NAMALWA (cell line): ENCODE measurements at regions not wholly inside any gene's neighbourhood (a gene's known extent, or its start where the extent isn't known, plus 50 kb on each side); places are given as distances from the start of the nearest gene placed in this dataset.

Experiments
- DNase-seq: peaks from one replicate; pipeline ENCODE4 v3.0.0-alpha.2; 2015; ENCODE audit warnings: low spot score

DNA sequence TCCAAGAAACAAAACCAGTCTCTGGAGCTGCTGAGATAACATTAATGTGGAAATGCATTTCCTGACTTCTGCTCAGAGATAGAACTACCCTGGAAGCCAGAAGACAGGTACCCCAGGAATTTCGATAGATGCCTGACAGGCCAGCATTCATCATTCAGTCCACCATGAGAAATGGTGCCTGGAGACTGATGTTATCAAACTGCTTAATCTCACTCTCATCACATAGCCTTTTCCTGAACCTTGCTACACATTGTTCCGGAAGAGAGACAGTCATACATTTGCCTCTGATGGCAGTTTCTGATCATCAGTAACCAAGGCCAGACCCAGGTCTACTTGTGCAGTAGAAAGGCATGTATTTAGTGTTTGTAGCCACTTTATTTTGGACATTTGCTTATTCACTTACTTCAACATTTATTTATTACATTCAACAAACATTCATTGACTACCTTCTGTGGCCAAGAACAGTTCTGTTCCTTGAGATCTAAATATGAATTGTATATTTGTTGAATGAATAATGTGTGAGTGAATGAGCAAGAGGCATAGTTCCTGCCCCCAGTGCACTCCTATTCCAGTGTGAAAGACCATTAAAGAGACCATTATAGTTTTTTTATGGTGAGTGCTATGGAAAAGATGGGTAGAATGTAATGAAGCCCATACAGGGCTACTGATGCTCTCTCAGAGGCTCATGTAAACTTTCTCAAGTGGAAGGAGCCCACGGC lies 485.7 kb downstream of the NUF2 start:
- no peak for DNase-seq

DNA sequence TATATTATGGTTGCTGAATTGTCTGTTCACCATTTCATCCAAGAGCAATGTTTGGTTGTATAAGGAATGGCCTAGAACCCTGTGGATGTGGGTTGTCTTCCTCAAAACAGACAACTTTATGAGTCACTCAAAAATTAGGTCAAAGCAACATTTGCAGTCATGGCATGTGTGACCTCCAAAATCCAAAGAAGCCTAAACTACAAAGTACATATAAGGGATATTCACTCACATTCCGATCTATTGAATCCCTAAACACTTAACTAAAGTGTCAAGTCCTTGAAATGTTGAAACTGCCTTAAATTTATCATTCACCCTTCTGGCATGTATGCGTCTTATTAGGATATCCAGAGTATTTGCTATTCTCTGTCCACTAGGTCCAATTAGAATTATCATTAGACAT lies 491.5 kb downstream of the NUF2 start:
- no peak for DNase-seq

DNA sequence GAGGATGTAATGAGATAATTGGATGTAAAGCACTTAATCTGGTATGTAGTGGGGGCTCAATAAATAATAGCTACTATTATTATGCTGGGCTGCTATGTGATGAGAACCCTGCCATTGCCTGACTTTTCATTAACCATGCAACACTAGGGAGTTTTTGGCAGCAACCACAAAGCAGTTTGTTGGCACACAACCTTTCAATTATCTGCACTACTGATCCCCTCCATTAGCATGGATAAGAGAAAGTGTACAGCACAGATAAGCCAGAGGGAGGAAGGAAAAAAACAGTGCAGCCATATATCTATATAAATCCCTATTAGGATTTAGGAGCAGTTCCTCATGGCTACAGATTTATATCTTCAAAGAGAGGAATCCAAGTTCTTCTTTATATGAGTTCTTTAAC lies 498.5 kb downstream of the NUF2 start:
- DNase-seq: no peak

DNA sequence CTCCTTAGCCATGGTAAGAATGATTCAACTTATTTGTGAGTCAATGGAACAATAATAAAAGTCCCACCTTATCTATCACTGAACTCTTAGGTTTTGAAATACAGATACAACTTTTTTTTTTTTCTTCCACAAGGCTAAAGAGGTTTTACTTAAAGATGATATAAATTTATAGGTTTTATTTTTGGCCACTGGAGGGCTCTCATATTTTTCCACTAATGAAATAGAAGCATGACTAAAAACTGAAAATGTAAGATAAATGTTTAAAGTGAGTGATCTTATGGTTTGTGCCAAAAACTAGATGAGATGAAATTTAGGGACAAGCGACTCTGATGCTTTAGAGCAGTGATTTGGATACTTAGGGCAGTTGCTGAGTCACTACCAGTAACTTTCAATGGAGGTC lies 499.0 kb downstream of the NUF2 start:
- DNase-seq: peak; percentile 10

DNA sequence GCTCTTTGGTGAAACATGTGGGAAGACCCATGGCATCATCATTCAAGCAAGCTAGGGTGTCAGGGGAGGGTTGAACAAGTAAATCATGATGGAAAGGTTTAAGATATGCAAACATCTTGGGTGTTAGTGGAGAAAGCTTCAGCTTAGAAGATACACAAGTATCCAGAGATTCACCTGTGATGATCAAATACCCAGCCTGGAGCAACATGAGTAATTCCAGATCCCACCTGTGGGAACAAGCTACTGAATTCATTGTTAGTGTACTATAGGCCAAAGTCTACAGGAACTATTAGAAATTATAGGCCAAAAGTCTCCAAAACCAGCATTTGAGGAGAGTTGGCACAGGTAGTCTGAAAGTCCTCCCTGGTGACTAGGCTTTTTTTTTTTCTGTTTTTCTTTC lies 499.9 kb downstream of the NUF2 start:
- no peak for DNase-seq

DNA sequence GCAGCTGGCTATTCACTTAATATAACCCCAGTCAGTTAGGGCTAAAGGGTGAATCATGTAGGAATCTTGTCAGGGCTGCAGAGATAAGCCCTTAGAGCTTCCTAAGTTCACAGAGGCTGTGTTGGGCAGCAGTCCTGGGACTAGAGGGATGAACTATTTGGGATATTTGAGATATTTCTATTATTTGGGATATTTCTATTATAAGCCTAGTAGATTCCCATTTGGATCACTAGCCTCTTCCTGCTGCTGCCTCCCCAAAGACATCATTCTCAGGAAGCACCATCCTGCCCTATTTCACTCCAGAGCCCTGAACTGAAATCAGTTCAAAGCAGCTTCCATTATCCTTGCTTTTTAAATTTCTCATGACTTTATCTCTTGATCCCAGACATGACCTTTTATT lies 501.3 kb downstream of the NUF2 start:
- no peak for DNase-seq

DNA sequence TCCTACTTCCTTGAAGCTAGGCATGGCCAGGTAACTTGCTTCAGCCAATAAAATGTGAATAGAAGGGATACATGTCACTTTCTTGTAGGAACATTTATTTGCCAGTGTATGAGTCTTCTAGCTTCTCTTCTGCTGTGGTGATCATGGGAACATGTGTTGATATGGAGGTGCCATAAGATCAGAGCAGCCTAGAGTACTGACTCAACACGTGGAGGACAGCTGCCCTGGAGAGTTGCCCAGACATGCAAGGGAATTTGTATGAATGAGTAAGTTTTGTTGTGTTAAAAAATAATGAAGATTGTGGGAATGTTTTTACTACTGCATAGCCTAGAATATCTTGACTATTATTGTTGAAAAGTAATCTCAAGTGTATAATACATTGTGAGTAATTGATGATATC lies 502.3 kb downstream of the NUF2 start:
- no peak for DNase-seq

DNA sequence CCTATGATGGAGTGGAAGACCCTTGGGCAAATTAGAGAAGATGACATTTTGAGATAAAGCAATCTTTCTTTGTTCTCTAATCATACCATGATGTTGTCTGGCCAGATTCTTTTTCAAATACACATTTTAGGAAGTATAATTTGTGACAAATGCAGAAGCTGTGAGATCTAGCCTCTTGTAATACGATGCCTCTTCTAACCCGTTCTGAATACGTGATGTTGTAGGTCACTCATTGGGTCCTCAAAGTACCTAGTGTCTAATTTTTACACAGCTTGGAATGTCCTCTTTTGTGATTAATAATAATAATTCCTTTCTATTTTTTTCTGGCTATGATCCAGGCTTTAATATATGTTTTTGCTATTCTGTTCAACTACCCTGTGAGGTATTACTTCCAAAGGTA lies 502.7 kb downstream of the NUF2 start:
- DNase-seq: no peak

DNA sequence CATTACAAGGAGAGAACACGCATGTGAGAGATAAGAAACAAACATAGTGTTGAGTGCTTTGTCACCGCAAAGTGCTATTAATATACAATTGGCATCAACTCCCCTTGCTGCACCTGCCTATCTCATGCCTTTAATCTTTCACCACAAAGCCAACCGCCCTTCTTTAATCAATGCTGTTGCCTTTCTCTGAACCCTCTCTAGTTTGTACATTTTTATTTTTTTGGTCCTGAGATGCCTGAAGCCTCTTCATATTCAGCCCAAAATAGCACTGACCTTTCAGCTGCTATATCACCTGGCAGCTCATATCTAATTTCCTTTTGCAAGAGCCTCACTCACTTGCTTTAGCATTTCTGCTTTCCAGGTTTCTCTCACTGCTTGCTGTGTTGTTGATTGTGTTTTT lies 504.7 kb downstream of the NUF2 start:
- no peak for DNase-seq

DNA sequence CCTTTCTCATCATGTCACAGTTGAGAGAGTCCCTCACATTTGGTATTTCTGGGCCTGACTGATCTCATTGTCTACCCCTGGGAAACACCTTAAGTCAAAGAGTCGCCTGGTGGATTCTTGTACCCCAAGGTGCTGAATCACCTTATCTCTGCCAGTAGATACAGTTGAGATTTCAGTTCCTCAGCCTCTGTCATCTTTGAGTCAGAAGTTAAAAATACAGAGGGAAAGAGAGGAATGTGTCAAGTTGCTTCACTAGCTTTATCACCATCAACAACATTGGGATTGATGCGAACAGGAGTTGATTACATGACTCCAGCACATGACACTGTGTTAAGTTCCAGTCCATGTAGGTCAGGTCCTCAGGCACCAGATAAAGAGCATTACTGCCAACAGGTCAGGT lies 513.0 kb downstream of the NUF2 start:
- no peak for DNase-seq

DNA sequence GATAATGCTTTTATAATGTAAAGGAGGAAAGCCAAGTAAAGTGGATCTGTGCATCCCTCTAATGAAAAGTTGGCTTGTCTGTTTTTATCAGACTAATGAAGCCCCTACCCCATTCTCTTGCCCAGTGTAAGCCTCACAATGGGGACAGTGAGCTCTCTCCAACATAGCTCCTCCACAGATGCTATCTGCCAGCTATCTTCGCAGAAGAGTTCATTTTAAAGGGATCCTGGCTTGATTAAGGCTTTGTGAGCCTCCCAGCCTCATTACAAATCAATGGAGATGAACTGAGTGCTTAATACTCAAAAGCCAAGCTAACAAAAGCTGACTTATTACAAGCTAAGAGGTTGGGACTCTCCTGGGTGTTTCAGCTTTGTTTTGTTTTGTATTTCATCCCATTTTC lies 514.7 kb downstream of the NUF2 start:
- no peak for DNase-seq

DNA sequence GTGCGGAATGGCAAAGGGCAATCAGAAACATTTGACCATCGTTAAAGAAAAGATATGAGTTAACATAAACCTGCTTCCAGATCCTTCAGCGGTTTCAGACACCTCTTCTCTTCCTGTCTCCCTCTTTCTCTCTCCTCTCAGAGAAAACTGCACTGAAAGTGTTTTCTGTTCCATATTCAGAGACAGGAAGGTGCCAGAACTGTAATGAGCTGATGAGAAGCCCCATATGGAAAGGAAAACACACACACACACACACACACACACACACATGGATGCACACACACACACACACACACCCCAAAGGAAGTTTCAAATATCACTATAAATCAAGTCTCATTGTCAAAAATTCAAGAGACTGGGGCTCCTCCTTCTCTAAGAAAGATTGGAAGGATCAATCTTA lies 515.5 kb downstream of the NUF2 start:
- no peak for DNase-seq

DNA sequence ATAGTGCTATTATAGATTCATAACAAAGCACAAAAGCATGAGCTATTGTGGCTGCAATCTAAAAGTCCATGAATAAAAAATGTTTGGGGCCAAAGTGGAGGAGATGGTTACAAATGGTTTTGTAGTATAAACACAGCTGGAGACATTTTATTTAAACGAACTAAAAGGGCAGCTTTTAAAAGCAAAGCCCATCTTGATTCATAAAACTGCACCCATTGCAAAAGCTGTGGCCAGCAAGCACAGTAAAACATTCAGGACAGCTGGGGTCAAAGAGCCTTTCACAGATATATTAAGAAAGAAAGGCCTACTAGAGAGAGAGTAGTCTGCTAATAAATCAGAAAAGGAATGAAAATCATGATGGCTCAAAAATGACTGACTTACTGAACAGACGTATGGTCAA lies 520.8 kb downstream of the NUF2 start:
- DNase-seq: no peak

DNA sequence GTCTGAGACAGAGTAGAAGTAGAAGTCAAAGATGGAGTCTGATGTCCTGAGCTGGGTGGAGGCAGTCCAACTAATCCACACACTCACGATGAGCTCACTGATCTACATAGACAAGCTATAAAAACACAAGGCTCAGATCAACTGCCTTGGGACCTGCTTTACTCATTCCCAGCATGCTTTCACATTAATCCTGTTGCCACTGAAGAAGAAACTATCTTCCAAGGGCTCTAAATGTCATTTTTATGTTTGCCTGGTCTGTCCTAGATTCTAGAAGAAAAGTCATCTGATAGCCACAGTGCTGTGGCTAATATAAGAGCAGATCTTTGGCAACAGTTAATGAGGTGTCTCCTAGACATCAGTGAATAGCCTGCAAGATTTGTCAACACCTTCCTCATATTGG lies 522.7 kb downstream of the NUF2 start:
- no peak for DNase-seq

DNA sequence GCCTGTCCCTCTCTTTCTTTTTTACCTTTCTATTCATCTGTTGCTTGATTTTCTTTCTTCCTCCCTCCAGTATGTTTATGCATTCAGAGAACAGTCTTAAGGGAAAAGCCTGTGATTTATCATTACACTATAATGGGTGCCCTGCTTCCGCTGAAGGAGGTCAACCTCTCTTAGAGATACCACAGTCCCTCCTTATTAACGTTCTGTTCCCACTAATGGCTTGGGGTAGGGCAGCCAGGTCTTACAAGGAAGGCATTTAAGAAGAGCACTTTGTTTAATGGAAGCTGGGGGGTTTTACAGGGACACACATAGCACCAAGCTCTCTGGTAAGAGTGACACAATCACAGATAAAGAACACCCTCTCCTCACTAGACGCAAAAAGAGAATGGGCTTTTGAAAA lies 523.5 kb downstream of the NUF2 start:
- DNase-seq: no peak

DNA sequence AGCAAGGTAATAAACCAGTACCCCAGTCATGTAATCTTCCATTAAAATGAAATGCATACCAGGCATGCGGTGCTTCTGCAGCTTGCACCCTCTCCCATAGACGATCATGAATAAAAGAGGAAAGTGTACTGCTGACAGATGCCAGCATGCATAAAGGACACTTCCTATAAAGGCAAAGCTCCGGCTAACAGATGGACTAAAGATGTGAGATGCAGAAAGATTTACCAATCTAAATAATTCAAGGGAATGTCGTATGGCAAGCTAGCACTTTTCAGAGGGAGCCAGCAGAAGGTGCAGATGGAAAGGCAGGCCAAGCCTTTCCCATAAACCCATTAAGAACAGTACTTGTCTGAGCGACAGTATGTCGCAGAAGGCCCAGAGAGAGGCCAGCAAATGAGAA lies 542.0 kb downstream of the NUF2 start:
- no peak for DNase-seq

DNA sequence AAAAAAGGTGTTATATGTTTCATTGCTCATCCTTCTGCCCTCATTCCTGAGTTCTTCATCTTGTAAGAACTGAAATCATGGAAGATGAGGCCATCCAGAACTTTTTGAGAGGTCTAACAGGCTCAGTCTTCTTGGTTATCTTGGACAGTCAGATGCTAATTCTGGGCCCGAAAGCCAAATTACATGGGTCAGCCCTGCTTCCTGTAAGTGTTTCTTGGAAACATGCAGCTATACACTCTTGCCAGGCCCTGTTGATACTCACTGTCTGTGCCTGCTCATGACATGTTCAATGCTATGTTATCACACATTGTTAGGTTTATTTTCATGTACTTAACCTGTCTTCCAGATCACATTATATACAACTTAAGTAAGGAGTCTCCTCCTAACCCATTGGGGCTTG lies 542.5 kb downstream of the NUF2 start:
- DNase-seq: no peak

DNA sequence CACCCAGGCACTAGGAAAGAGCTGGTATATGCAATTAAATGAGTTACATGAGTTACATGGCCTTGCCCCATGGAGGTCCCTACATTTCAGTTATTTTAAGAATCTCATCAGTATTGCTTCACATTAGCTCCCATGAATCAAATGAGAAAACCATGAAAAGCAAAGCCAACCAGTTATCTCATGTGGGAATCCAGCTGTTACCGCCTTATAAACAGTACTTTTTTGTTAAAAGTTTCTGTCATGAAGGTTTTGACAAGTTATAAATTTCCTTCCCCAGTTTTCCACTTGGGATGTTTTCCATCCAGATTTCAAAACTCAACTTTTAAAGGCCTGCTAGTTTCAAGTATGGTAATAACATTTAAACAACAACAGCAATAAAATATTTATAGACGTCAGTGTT lies 544.8 kb downstream of the NUF2 start:
- DNase-seq: no peak

DNA sequence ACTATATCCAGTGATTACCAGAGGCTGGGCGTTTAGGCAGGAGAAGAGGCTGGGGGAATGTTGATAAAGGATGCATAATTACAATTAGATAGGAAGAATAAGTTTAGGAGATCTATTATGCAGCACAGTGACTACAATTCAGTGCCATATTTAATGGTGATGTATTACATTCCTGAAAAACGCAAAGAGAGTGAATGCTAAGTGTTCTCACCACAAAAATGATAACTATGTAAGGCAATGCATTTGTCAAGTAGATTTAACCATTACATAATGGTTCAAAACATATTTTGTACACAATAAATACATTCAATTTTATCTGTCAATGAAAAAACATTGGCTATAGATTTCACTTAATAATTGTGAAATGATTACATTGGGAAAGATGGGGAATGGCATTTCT lies 548.9 kb downstream of the NUF2 start:
- DNase-seq: no peak

DNA sequence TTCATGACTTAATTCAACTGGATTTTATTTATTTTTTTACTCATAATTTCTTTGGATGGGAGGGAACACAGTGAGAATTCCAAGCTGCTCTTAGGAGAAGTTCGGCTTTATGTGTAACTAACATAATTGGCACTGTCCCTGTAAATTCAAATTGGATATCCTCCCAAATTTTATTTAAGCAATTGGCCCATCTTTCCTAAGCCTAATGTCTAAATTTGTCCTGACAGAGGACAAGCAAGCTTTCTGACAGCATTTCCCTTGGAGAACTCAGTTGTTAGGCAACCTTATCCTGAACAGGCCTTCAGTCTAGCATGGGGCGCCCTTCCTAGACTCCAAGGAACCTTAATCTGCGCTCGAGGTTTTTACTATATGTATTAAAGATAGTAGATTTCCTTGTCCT lies 550.3 kb downstream of the NUF2 start:
- DNase-seq: no peak

DNA sequence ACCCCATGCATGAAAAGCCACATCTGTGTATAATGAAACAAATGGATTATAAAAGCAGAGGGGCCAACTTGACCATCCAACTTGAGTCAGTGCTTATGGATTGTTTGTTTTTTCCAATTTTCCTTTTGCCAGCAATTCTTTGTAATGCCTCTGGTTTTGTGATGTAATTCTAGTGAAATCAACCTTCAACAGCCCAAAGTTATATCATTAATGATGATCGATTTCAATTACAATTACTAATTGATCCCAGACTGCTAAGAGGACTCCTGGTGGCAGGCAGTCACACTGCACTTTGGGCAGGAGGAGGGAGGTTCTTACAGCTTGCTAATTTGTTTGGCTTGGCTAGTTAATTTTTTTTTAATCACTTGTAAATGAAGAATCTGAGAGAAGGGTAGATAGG lies 552.3 kb downstream of the NUF2 start:
- DNase-seq: peak; percentile 33

DNA sequence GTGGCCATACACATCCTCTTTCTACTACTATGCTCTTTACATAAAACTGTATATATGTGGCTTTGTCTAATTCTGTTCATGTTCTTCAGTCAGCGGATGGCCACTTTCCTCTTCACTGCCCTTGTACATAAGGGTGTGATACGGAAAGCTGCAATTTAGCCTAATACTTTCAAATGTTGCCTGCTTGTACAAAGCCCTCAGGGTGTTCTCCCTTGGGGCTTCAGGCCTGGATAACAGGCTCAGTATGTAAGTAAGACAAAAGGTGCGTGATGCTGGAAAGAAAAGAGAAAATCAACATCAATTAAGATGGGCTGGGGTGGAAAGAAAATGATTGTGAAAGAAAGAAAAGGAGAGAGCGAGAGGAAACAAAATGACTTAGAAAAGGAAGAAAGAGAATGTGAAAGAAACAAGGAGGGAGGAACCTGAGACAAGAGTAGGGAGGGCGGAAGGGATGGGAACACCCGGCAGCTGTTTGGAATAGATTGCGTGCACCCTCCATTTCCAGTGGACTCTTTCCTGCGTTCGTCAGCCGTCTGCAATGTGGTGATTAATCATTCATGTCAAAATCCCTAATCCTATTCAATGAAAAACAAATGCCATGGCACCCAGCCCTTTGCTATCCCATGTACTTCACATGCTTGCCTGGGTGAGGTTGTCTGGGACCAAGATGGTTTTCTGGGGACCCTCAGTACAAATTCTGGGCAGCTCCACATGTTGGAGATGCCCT lies 553.6 kb downstream of the NUF2 start:
- DNase-seq: no peak

DNA sequence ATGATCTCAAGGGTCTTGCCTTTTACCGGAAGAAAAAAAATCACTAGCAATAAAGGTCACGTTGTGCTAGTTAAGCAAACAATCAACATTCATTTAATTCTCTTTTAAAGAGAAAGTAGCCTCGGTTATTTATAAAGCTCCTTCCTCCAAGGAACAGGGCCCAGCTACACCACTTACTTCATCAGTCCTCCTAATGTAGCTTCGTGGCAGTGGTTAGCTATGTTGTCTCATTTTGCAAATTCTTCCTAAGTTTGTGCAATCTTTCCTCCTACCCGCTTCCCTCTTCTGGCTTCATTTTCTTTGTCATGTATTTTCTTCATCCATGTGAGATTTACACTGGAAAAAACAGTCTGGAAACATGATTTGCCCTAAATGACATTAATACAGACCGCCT lies 554.2 kb downstream of the NUF2 start:
- no peak for DNase-seq

DNA sequence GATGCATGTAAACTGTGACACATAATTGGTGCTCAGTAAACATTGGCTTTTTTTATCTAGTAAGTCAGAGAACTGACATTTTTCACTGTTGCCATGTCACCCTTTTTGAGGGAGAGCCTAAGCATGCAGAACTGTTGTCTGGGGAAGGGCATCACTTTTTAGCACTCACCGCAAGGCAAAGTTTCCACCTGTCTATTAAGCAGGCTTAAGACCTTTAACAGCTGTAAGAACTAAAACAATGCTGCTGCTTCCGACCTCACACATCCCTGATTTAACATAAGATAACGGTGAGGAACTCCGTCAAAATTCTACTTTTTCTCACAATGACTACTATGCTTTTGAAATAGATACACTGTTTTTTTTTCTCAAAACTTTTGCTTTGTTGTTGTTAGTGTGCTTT lies 554.8 kb downstream of the NUF2 start:
- DNase-seq: no peak
